Neural cell (in vitro differentiated cells): ENCODE measurements at regions not wholly inside any gene's neighbourhood (a gene's known extent, or its start where the extent isn't known, plus 50 kb on each side); places are given as distances from the start of the nearest gene placed in this dataset.

Experiments used
- H2AFZ ChIP-seq: fragments of 200-600, 300-800 bp; sonication (generic), shearing (Covaris generic); 2 replicates; pipeline ENCODE4 v1.6.0; 2014; ENCODE audit warnings: low read depth, mild to moderate bottlenecking, antibody characterized with exemption, low read length, moderate library complexity
- H3F3A ChIP-seq: fragments of 200-600 bp; shearing (Covaris generic); 2 replicates; pipeline ENCODE4 v1.6.1; 2016; ENCODE audit warnings: mild to moderate bottlenecking, moderate library complexity, mixed read lengths, antibody characterized with exemption, low read length; ENCODE audit not compliant: insufficient read depth, poor library complexity, severe bottlenecking
- H3K27ac ChIP-seq: fragments of 200-600, 300-800 bp; sonication (generic), shearing (Covaris generic); 2 replicates; pipeline ENCODE4 v1.5.1; 2014; ENCODE audit warnings: mild to moderate bottlenecking, low read length, moderate library complexity
- H3K27me3 ChIP-seq: fragments of 300-800, 200-600 bp; sonication (generic), shearing (Covaris generic); 2 replicates; pipeline ENCODE4 v1.6.0; 2014; ENCODE audit warnings: mild to moderate bottlenecking, low read depth, low read length, moderate library complexity; ENCODE audit not compliant: insufficient read depth
- H3K36me3 ChIP-seq: fragments of 300-800, 200-600 bp; sonication (generic), shearing (Covaris generic); 2 replicates; pipeline ENCODE4 v1.5.1; 2014; ENCODE audit warnings: mild to moderate bottlenecking, antibody characterized with exemption, low read length, moderate library complexity; ENCODE audit not compliant: insufficient read depth
- H3K4me2 ChIP-seq: fragments of 300-800, 200-600 bp; sonication (generic), shearing (Covaris generic); 2 replicates; pipeline ENCODE4 v1.6.0; 2014; ENCODE audit warnings: mild to moderate bottlenecking, low read length
- H3K4me3 ChIP-seq: fragments of 300-800, 200-600 bp; sonication (generic), shearing (Covaris generic); 2 replicates; pipeline ENCODE4 v1.5.1; 2014; ENCODE audit warnings: mild to moderate bottlenecking, low read length, moderate library complexity
- H3K79me2 ChIP-seq: fragments of 200-600 bp; shearing (Covaris generic); replicated peaks from 2 replicates; pipeline ENCODE4 v1.6.0; 2014; ENCODE audit warnings: mild to moderate bottlenecking, low read length, moderate library complexity; ENCODE audit not compliant: insufficient read depth
- H3K9ac ChIP-seq: fragments of 300-800, 200-600 bp; sonication (generic), shearing (Covaris generic); 2 replicates; pipeline ENCODE4 v1.6.1; 2016; ENCODE audit warnings: mild to moderate bottlenecking, low read length, mixed read lengths
- H3K9me2 ChIP-seq: fragments of 200-600 bp; shearing (Covaris generic); 2 replicates; pipeline ENCODE4 v1.6.1; 2016; ENCODE audit warnings: mild to moderate bottlenecking, low read length, mixed read lengths; ENCODE audit not compliant: insufficient read depth
- H3K9me3 ChIP-seq: fragments of 200-600, 300-800 bp; sonication (generic), shearing (Covaris generic); 2 replicates; pipeline ENCODE4 v1.6.1; 2016; ENCODE audit warnings: mild to moderate bottlenecking, mixed run types, low read length, moderate library complexity, mixed read lengths
- H4K20me1 ChIP-seq: fragments of 200-600 bp; shearing (Covaris generic); 2 replicates; pipeline ENCODE4 v1.6.1; 2016; ENCODE audit warnings: mild to moderate bottlenecking, mixed run types; ENCODE audit not compliant: insufficient read depth
- CTCF ChIP-seq: fragments of 450-650 bp; IDR thresholded peaks from 2 replicates; pipeline ENCODE4 v1.5.1; 2014; ENCODE audit warnings: antibody characterized with exemption, mild to moderate bottlenecking, moderate library complexity; ENCODE audit not compliant: poor library complexity, severe bottlenecking
- EP300 ChIP-seq: fragments of 450-650 bp; conservative IDR thresholded peaks from 2 replicates; pipeline ENCODE4 v1.6.1; 2014; ENCODE audit warnings: antibody characterized with exemption, mild to moderate bottlenecking, moderate library complexity; ENCODE audit not compliant: poor library complexity, severe bottlenecking
- EZH2 ChIP-seq: fragments of 200-600, 300-800 bp; shearing (Covaris generic), sonication (generic); IDR thresholded peaks from 2 replicates; pipeline ENCODE4 v1.6.1; 2014; ENCODE audit warnings: antibody characterized with exemption, low read length, borderline replicate concordance, mild to moderate bottlenecking; ENCODE audit not compliant: insufficient read depth, poor library complexity, severe bottlenecking
- MXI1 ChIP-seq: fragments of 450-650 bp; conservative IDR thresholded peaks from 2 replicates; pipeline ENCODE4 v1.6.1; 2014; ENCODE audit warnings: antibody characterized with exemption, mild to moderate bottlenecking; ENCODE audit not compliant: poor library complexity, severe bottlenecking
- POLR2AphosphoS5 ChIP-seq: IDR thresholded peaks from 2 replicates; pipeline ENCODE4 v1.6.1; 2012
- RAD21 ChIP-seq: fragments of 450-650 bp; conservative IDR thresholded peaks from 2 replicates; pipeline ENCODE4 v1.6.1; 2014; ENCODE audit warnings: antibody characterized with exemption, mild to moderate bottlenecking, moderate library complexity
- REST ChIP-seq: IDR thresholded peaks from 2 replicates; pipeline ENCODE4 v1.6.1; 2012; ENCODE audit warnings: borderline replicate concordance
- SMC3 ChIP-seq: fragments of 450-650 bp; conservative IDR thresholded peaks from 2 replicates; pipeline ENCODE4 v1.6.1; 2014; ENCODE audit warnings: antibody characterized with exemption, mild to moderate bottlenecking, moderate library complexity; ENCODE audit not compliant: poor library complexity
- TAF1 ChIP-seq: IDR thresholded peaks from 2 replicates; pipeline ENCODE4 v1.6.1; 2012; ENCODE audit warnings: low read depth

GRCh38 chr11:29171360-29171950, 845.4 kb downstream of the KCNA4 start:
- H3K4me3 ChIP-seq = no peak overlapping the region
- no peaks in the 10 kb centered on the region for H3F3A ChIP-seq
- H3K27ac ChIP-seq = no peak overlapping the region
- no peaks in the 10 kb centered on the region for H3K9me2 ChIP-seq
- TF ChIP-seq POLR2AphosphoS5 (no peak), CTCF (no peak), EZH2 (no peak), EP300 (no peak), SMC3 (no peak), RAD21 (no peak), REST (no peak), MXI1 (no peak), TAF1 (no peak)
- no peaks in the 10 kb centered on the region for H3K27me3 ChIP-seq
- H3K9me3 ChIP-seq = no peaks in the 10 kb centered on the region
- no peaks in the 10 kb centered on the region for H3K79me2 ChIP-seq
- no peak overlapping the region for H2AFZ ChIP-seq
- H3K4me2 ChIP-seq = no peak overlapping the region
- no peaks in the 10 kb centered on the region for H4K20me1 ChIP-seq
- H3K36me3 ChIP-seq = no peaks in the 10 kb centered on the region
- no peak overlapping the region for H3K9ac ChIP-seq

GRCh38 chr11:29166306-29166705, 850.5 kb downstream of the KCNA4 start:
- TF ChIP-seq SMC3 = no peak
- Histone ChIP-seq H3K9me2 (no peaks in the 10 kb centered on the region), H3K4me3 (no peak overlapping the region)

GRCh38 chr11:29163231-29163630, 853.6 kb downstream of the KCNA4 start:
- H3K79me2 ChIP-seq = no peaks in the 10 kb centered on the region
- no peak overlapping the region for H3K4me2 ChIP-seq
- H3F3A ChIP-seq = no peaks in the 10 kb centered on the region
- no peaks in the 10 kb centered on the region for H3K9me3 ChIP-seq
- no peaks in the 10 kb centered on the region for H3K36me3 ChIP-seq
- H3K27ac ChIP-seq = no peak overlapping the region
- H3K9me2 ChIP-seq = no peaks in the 10 kb centered on the region
- no peak overlapping the region for H3K4me3 ChIP-seq
- no peaks in the 10 kb centered on the region for H3K27me3 ChIP-seq
- H4K20me1 ChIP-seq = no peaks in the 10 kb centered on the region
- TF ChIP-seq MXI1 = no peak
- no peak for TF ChIP-seq POLR2AphosphoS5
- TF ChIP-seq RAD21 = no peak
- no peak for TF ChIP-seq EP300
- no peak for TF ChIP-seq SMC3
- TF ChIP-seq REST = no peak
- no peak for TF ChIP-seq TAF1
- no peak for TF ChIP-seq CTCF
- no peak for TF ChIP-seq EZH2
- no peak overlapping the region for H2AFZ ChIP-seq
- H3K9ac ChIP-seq = no peak overlapping the region

More at GRCh38 chr11:29166306-29166705, 850.5 kb downstream of the KCNA4 start:
- Histone ChIP-seq H3K27me3 (no peaks in the 10 kb centered on the region), H3K4me2 (no peak overlapping the region), H3F3A (no peaks in the 10 kb centered on the region), H4K20me1 (no peaks in the 10 kb centered on the region), H3K9ac (no peak overlapping the region), H3K27ac (no peak overlapping the region), H3K36me3 (no peaks in the 10 kb centered on the region), H3K9me3 (no peaks in the 10 kb centered on the region), H2AFZ (no peak overlapping the region), H3K79me2 (no peaks in the 10 kb centered on the region)
